Osteoblast (primary cell): ENCODE measurements at regions not wholly inside any gene's neighbourhood (a gene's known extent, or its start where the extent isn't known, plus 50 kb on each side); places are given as distances from the start of the nearest gene placed in this dataset.

Experiments used
- DNase-seq: peaks from one replicate; pipeline ENCODE4 v3.0.0; 2011; ENCODE audit warnings: low spot score, mixed read lengths; ENCODE audit not compliant: insufficient read length; ENCODE audit errors: missing footprints
- H2AFZ ChIP-seq: 2 replicates; pipeline ENCODE4 v1.6.0; 2011; ENCODE audit warnings: mild to moderate bottlenecking, low read length
- H3K27ac ChIP-seq: 2 replicates; pipeline ENCODE4 v1.5.1; 2011; ENCODE audit warnings: mild to moderate bottlenecking, low read depth, low read length, moderate library complexity
- H3K27me3 ChIP-seq: 2 replicates; pipeline ENCODE4 v1.6.0; 2012; ENCODE audit warnings: mild to moderate bottlenecking, control low read depth, inconsistent platforms, low read length, moderate library complexity; ENCODE audit not compliant: insufficient read depth
- H3K36me3 ChIP-seq: 2 replicates; pipeline ENCODE4 v1.5.1; 2011; ENCODE audit warnings: mild to moderate bottlenecking, low read length, control low read depth, moderate library complexity; ENCODE audit not compliant: insufficient read depth
- H3K4me1 ChIP-seq: 2 replicates; pipeline ENCODE4 v1.5.1; 2011; ENCODE audit warnings: mild to moderate bottlenecking, low read length, control low read depth, moderate library complexity; ENCODE audit not compliant: insufficient read depth
- H3K4me2 ChIP-seq: 2 replicates; pipeline ENCODE4 v1.6.0; 2011; ENCODE audit warnings: mild to moderate bottlenecking, low read length; ENCODE audit not compliant: insufficient read depth
- H3K4me3 ChIP-seq: fragments of 200-600 bp; sonication (generic); 3 replicates; pipeline ENCODE4 v1.5.1; 2012; ENCODE audit warnings: mild to moderate bottlenecking, low read length, inconsistent platforms; ENCODE audit not compliant: insufficient read depth
- H3K79me2 ChIP-seq: 2 replicates; pipeline ENCODE4 v1.6.0; 2012; ENCODE audit warnings: mild to moderate bottlenecking, low read length, control low read depth, inconsistent platforms; ENCODE audit not compliant: insufficient read depth
- H3K9me3 ChIP-seq: 2 replicates; pipeline ENCODE4 v1.5.1; 2011; ENCODE audit warnings: low read depth, low read length, control low read depth
- H4K20me1 ChIP-seq: 2 replicates; pipeline ENCODE4 v1.6.0; 2012; ENCODE audit warnings: mild to moderate bottlenecking, low read length, control low read depth; ENCODE audit not compliant: insufficient read depth
- CTCF ChIP-seq: IDR thresholded peaks from 2 replicates; pipeline ENCODE4 v1.5.1; 2011; ENCODE audit warnings: mild to moderate bottlenecking, low read depth, low read length, moderate library complexity; ENCODE audit errors: extremely low read depth

GRCh38 chrX:150165776-150166610 is 197.1 kb upstream of the MAMLD1 start:
- no peaks in the 10 kb centered on the region for H3K79me2 ChIP-seq
- no peak overlapping the region for H3K27ac ChIP-seq
- H3K4me2 ChIP-seq, result no peak overlapping the region
- no peaks in the 10 kb centered on the region for H4K20me1 ChIP-seq
- H3K36me3 ChIP-seq, result no peaks in the 10 kb centered on the region
- no peak for DNase-seq
- no peaks in the 10 kb centered on the region for H3K27me3 ChIP-seq
- H3K9me3 ChIP-seq, result no peaks in the 10 kb centered on the region
- no peak overlapping the region for H2AFZ ChIP-seq
- no peak overlapping the region for H3K4me3 ChIP-seq
- no peak for TF ChIP-seq CTCF
- H3K4me1 ChIP-seq, result peaks cover 4% of the 10 kb centered on the region

- no peak overlapping the region for H3K4me2 ChIP-seq
- no peaks in the 10 kb centered on the region for H3K79me2 ChIP-seq
- no peak overlapping the region for H2AFZ ChIP-seq
- H3K27me3 ChIP-seq, result no peaks in the 10 kb centered on the region
- DNase-seq, result no peak
- no peaks in the 10 kb centered on the region for H3K9me3 ChIP-seq
- H3K36me3 ChIP-seq, result no peaks in the 10 kb centered on the region
- no peaks in the 10 kb centered on the region for H4K20me1 ChIP-seq
- H3K4me3 ChIP-seq, result no peak overlapping the region
- no peak for TF ChIP-seq CTCF
- H3K4me1 ChIP-seq, result no peaks in the 10 kb centered on the region
- no peak overlapping the region for H3K27ac ChIP-seq
Observed at GRCh38 chrX:150167482-150168324, 195.4 kb upstream of the MAMLD1 start.

GRCh38 chrX:150182161-150182560 is 181.0 kb upstream of the MAMLD1 start:
- no peak overlapping the region for H3K27ac ChIP-seq
- no peak overlapping the region for H3K4me3 ChIP-seq
- no peaks in the 10 kb centered on the region for H4K20me1 ChIP-seq
- H3K36me3 ChIP-seq, result no peaks in the 10 kb centered on the region
- no peaks in the 10 kb centered on the region for H3K27me3 ChIP-seq
- H2AFZ ChIP-seq, result no peak overlapping the region
- no peaks in the 10 kb centered on the region for H3K9me3 ChIP-seq
- no peaks in the 10 kb centered on the region for H3K79me2 ChIP-seq
- no peak for TF ChIP-seq CTCF
- H3K4me1 ChIP-seq, result no peaks in the 10 kb centered on the region
- H3K4me2 ChIP-seq, result no peak overlapping the region
- DNase-seq, result no peak

- Histone ChIP-seq H2AFZ (peak overlapping the region; percentile 14), H3K4me2 (peak overlapping the region; percentile 51), H3K79me2 (no peaks in the 10 kb centered on the region), H3K27ac (no peak overlapping the region), H3K36me3 (no peaks in the 10 kb centered on the region), H4K20me1 (no peaks in the 10 kb centered on the region), H3K9me3 (no peaks in the 10 kb centered on the region), H3K4me3 (peak overlapping the region; percentile 33), H3K27me3 (no peaks in the 10 kb centered on the region), H3K4me1 (no peaks in the 10 kb centered on the region)
- TF ChIP-seq CTCF, result no peak
- DNase-seq, result no peak
Observed at GRCh38 chrX:150184491-150184890, 178.6 kb upstream of the MAMLD1 start.
